HG02798 (cell line): ENCODE measurements at regions not wholly inside any gene's neighbourhood (a gene's known extent, or its start where the extent isn't known, plus 50 kb on each side); places are given as distances from the start of the nearest gene placed in this dataset.
"Not testable (repeated sequence)": the region's sequence is repeated elsewhere in the genome, so short reads cannot be mapped to it uniquely, and the experiment has no call there.

Experiments used
- ATAC-seq: cut with Tn5 transposase; IDR thresholded peaks from one replicate; pipeline ENCODE4 v1.9.1; 2021; ENCODE audit warnings: mild to moderate bottlenecking; ENCODE audit not compliant: unreplicated experiment, poor library complexity

DNA sequence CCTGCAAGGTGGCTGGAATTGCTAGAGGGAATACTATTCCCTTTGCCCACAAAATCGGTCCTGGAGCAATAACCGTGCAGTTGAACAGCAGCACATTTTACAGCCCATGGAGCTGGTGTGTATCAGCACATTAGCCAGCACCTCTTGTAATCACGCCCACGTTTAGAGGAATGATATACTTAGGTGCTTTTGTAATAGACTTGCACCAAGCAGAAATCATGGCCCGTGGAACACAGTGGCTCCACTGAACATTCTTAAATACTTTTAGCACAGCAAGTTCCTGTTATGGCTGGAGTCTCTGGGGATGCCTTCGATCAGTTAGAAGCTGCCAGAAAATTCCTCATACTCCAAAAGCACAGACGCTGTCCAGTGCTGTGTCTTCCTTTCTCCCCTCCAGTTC lies 218.1 kb upstream of the FAM78B start:
- ATAC-seq = no peak

- no peak for ATAC-seq
Measured at GRCh38 chr1:166390366-166391033, 223.7 kb upstream of the FAM78B start.

DNA sequence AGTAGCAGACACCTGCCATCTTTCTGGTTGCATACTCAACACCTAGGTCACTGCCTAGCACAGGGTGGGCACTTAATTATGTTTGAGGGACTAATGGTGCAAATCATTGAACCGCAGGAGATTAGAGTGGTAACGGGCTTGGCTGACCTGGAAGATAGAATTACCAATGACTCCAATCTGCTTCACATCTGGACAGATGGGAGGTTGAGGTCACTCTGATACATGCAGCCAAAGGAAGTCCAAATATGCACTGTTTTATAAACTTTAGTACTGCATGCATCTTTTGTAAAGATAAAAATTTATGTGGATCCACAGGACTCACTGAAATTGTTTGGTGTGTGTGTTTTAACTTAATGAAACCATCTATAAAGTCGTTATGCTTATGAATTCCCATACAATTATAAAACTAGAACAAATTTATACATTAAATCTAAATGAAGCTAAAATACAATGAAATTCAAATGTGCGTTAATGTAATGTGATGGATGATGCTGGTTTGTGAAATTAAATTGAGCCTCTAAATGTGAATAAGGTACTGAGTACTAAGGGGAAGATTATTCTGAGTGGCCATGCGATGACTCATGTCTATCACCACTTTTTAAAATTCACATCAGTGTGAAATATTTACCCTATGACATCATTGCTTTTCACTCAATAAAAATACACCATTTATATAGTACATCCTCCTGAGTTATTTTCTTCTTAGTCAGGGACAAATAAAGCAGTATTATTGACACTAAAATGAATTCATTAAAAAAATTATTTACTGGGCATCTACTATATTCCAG lies 224.7 kb upstream of the FAM78B start:
- ATAC-seq = no peak

DNA sequence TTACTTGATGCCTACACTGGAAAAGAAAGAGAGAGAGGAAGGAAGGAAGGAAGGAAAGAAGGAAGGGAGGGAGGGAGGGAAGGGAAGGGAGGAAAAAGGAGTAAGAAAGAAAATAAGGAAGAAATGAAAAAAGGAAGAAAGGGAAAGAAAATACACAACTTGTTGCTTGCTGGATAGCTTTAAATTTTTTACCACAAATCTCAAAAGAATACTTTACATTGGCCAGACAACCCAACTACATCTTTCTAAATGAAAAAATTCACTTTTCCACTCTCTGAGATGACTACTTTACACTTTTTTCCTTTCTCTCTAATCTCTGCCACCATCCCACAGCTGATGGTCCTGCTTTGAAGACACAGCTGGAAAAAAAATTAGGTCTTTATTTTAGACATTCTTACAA lies 228.9 kb upstream of the FAM78B start:
- no peak for ATAC-seq

- ATAC-seq = not testable (repeated sequence)
Measured at GRCh38 chr1:166409253-166410082, 242.7 kb upstream of the FAM78B start.

- ATAC-seq = no peak
Measured at GRCh38 chr1:166410083-166410385, 243.2 kb upstream of the FAM78B start.

GRCh38 chr1:166416831-166417230 lies 250.0 kb upstream of the FAM78B start:
- ATAC-seq = not testable (repeated sequence)

- no peak for ATAC-seq
Measured at GRCh38 chr1:166418344-166418933, 251.6 kb upstream of the FAM78B start.

DNA sequence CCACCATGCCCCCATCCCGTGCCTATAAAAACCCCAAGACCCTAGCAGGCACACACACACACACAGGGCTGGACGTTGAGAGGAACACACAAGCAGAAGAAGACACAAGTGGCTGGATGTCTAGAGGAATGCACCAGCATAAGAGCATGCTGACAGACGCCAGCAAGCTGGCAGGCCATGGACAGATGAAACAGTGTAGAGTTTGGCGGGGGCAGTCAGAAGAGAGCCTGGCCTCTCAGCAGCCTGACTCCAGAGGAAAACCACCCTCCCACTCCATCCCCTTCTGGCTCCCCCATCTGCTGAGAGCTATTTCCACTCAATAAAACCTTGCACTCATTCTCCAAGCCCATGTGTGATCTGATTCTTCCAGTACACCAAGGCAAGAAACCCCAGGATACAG lies 255.8 kb upstream of the FAM78B start:
- ATAC-seq = not testable (repeated sequence)

DNA sequence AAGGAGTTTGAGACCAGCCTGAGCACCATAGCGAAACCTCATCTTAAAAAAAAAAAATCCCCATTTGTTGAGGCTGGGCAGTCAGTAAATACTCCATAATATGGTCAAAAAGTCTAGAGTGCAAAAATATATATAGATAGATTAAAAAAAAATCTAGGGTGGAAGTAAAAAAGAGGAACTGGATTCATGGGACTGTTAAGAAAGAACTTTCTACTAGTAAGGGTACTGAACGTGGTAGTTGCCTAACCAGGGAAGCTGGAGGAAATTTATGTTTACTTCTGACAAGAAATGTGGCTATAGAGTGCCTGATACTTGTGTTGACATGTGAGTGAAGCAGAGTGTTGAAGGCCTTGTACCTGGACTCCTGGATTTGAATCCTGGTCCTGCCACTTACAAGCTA lies 265.9 kb upstream of the FAM78B start:
- ATAC-seq = no peak

- ATAC-seq = peak; percentile 62
Measured at GRCh38 chr1:166433404-166434304, 266.9 kb upstream of the FAM78B start.

GRCh38 chr1:166457700-166458099 lies 290.9 kb upstream of the FAM78B start:
- ATAC-seq = no peak

- ATAC-seq = no peak
Measured at GRCh38 chr1:166464333-166464732, 297.5 kb upstream of the FAM78B start.

DNA sequence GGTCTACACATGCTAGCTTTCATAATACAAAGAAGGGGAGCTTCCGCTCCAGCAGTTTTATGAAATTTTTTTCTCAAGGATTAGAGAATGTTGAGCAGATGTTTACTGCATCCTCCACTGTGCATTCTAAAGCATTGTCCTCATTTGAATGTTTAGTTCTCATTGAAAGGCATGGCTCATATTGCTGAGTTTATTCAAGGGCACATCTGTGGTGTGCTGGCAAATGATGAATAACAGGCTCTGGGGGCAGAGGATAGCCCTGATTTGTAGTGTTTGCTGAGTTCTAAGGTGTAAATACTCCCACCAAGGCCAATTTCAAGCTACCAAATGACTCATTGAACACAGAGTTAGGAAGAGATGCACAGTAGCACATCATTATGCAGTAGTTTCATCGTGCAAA lies 303.2 kb upstream of the FAM78B start:
- no peak for ATAC-seq

DNA sequence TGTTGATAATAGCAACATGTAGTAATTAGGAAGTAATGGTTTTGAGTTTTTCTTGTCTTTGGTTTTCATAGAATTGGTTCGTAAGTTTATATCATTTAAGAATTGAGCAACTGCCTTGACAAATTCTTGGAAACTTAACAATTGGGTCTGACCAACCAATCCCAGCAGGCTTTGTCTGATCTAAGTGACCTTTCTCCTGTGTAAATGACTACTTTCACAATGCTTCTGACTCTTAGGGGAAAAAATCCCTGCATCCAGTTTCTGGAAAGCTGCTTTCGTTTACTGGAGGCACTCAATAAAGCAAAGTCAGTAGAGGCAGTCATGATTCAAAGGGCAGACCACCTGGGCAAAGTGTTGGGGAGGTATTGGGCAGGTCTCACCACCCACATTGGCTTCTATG lies 303.6 kb upstream of the FAM78B start:
- no peak for ATAC-seq

DNA sequence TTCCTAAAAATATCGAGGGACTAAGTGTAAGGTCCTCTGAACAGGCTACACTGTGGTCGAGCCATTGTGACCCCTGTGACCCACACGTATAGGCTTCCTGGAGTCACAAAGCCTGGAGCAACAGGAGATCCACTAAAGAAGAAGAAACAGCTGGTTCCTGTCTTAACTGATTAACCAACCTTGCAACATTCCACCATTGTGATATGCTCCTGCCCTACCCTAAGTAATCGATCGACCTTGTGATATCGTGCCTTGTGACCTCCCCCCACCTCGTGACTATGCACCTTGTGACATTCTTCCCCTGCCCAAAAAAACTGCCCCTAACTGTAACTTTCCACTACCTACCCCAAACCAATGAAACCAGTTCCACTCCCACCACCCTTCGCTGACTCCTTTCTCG lies 304.6 kb upstream of the FAM78B start:
- no peak for ATAC-seq

DNA sequence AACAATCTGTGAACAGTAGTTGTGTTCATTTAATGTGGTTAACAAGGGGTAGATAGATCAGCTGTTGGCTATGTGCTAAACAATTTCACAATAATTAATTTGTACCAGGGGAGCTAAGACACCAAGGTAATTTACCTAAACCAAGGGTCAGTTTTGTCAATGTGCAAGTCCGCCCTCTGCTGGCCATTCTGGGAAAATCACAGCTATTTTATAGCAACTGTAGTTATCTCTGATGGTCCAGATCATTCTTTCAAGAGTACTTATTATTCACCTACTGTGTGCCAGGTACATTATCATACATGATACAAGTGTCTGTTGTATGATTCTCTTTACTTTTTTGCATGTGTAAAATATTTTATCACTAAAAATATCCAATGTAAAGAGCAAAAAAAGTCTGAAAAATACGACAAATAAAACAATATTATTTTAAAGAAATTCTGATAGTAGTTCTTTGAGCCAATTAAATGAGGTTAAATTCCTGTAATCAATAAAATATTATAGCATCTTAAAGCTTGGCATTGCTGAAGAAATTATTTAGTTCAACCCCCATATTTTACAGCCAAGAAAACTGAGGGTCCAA lies 312.3 kb upstream of the FAM78B start:
- ATAC-seq = peak; percentile 66

DNA sequence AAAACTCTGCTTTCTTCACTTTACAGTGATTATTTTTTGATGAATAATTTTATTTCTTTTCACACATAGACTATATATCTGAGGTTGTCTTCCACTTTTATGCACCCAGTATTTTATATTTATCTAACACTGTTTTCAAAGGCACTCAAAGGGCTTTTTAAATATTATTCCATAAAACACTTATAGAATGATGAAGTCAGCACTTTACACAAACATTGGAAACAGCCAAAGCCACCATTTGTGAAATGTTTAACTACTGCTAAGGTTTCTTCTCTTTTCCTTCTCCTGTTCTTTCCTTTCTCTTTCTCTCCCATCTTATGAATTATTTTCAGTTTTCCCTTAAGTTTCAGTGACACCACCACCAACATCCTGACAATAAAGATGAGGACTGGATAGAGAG lies 317.7 kb upstream of the FAM78B start:
- no peak for ATAC-seq

DNA sequence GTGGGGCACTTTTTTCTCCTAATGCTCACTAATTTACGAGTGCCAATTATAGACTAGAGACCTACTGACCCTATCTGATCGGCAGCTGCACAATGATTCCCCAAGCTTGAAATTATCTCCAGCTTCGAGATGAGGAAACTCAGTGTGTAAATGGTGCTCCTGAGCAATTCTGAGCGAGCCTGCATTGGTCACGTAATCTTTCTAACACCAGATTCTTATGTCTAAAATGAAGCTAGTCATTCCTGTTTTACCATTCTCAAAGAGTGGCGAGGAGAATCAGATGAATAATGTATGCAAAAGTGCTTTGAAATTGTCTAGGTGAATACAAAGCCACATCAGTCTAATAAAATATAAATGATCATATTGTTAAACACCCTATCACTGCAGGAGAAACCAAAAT lies 318.1 kb upstream of the FAM78B start:
- ATAC-seq = no peak

GRCh38 chr1:166485620-166486019 lies 318.8 kb upstream of the FAM78B start:
- ATAC-seq = no peak
